HCT116 (cell line): ENCODE measurements at regions not wholly inside any gene's neighbourhood (a gene's known extent, or its start where the extent isn't known, plus 50 kb on each side); places are given as distances from the start of the nearest gene placed in this dataset.

Experiments
- ATAC-seq: fragments of 200-7000 bp; cut with Tn5 transposase; 2 replicates; pipeline ENCODE4 v1.9.1; 2020; ENCODE audit warnings: mild to moderate bottlenecking, moderate library complexity
- BruUV-seq: library from RNA; stranded (reverse); fragments of 400-500 nt; replicated peaks from 2 replicates; lab custom pipeline; 2021; lab: Mats Ljungman, UMichigan
- CTCF ChIA-PET: fragments of 300-600 bp; sonication (Branson Sonifier 250); formaldehyde crosslinking; loops from one replicate; lab custom pipeline; 2021; ENCODE audit warnings: antibody characterized with exemption; lab: Charles Lee
- POLR2A ChIA-PET: fragments of 300-600, 350-600 bp; sonication (Branson Sonifier 250); formaldehyde crosslinking; loops from one replicate; lab custom pipeline; 2021; ENCODE audit warnings: antibody characterized with exemption; lab: Charles Lee
- RAD21 ChIA-PET, 2 experiments: fragments of 300-600 bp; sonication (Branson Sonifier 250); formaldehyde crosslinking; loops; one replicate each; lab custom pipeline; 2023; ENCODE audit warnings: low total read pairs in 2 of 2; ENCODE audit not compliant: uncharacterized antibody in 2 of 2, unreplicated experiment in 2 of 2, low non-redundant PET in 1 of 2; lab: Charles Lee
- DNase-seq: peaks from one replicate; pipeline ENCODE4 v3.0.0-alpha.2; 2010; ENCODE audit warnings: low read depth, low spot score
- H2AFZ ChIP-seq: fragments of 200-600 bp; shearing (Covaris generic), sonication (generic); 2 replicates; pipeline ENCODE4 v1.6.1; 2017; ENCODE audit warnings: low read depth, mixed run types, mixed read lengths, antibody characterized with exemption, low read length; ENCODE audit not compliant: poor library complexity, severe bottlenecking
- H3K27ac ChIP-seq: 2 replicates; pipeline ENCODE4 v1.5.1; 2012; ENCODE audit warnings: low read depth, low read length
- H3K27me3 ChIP-seq: fragments of 200-600 bp; sonication (generic); 2 replicates; pipeline ENCODE4 v1.6.1; 2016; ENCODE audit warnings: mixed run types, low read length, mixed read lengths; ENCODE audit not compliant: insufficient read depth
- H3K36me3 ChIP-seq, 2 experiments: fragments of 200-500 bp in 1 of 2; fragments of 200-600 bp in 1 of 2; sonication (Bioruptor generic) in 1 of 2; sonication (generic) in 1 of 2; 2 replicates each; pipeline versions ENCODE4 v1.5.1 to v1.6.1; 2014 to 2016; ENCODE audit warnings: low read length in 2 of 2, inconsistent platforms in 1 of 2, mixed read lengths in 1 of 2, mixed run types in 1 of 2; ENCODE audit not compliant: insufficient read depth in 2 of 2, control insufficient read depth in 1 of 2
- H3K4me1 ChIP-seq, 2 experiments: fragments of 200-600 bp in 1 of 2; sonication (generic) in 1 of 2; 2 replicates each; pipeline versions ENCODE4 v1.5.1 to v1.6.1; 2012 to 2017; ENCODE audit warnings: low read length in 2 of 2, inconsistent platforms in 1 of 2, mild to moderate bottlenecking in 1 of 2, mixed read lengths in 1 of 2, mixed run types in 1 of 2, moderate library complexity in 1 of 2; ENCODE audit not compliant: insufficient read depth in 2 of 2, control insufficient read depth in 1 of 2
- H3K4me2 ChIP-seq: fragments of 200-600 bp; sonication (generic); 2 replicates; pipeline ENCODE4 v1.6.1; 2017; ENCODE audit warnings: mixed run types, low read length, mixed read lengths
- H3K4me3 ChIP-seq, 2 experiments: fragments of 200-600 bp in 1 of 2; sonication (generic) in 1 of 2; replicated peaks in 1 of 2; 2 replicates each; pipeline ENCODE4 v1.5.1; 2011 to 2016; ENCODE audit warnings: low read length in 2 of 2, control low read depth in 1 of 2, low read depth in 1 of 2, mild to moderate bottlenecking in 1 of 2, mixed read lengths in 1 of 2, mixed run types in 1 of 2
- H3K79me2 ChIP-seq: fragments of 200-600 bp; sonication (generic); 2 replicates; pipeline ENCODE4 v1.6.1; 2017; ENCODE audit warnings: mild to moderate bottlenecking, mixed run types, low read length, moderate library complexity, mixed read lengths; ENCODE audit not compliant: insufficient read depth
- H3K9ac ChIP-seq: fragments of 200-600 bp; sonication (generic); 2 replicates; pipeline ENCODE4 v1.6.1; 2016; ENCODE audit warnings: low read length, mixed read lengths
- H3K9me2 ChIP-seq: fragments of 200-600 bp; sonication (generic), shearing (Covaris generic); 2 replicates; pipeline ENCODE4 v1.6.1; 2017; ENCODE audit warnings: mixed run types, mild to moderate bottlenecking, moderate library complexity; ENCODE audit not compliant: insufficient read depth
- H3K9me3 ChIP-seq, 2 experiments: fragments of 200-500 bp in 1 of 2; fragments of 200-600 bp in 1 of 2; sonication (Bioruptor generic) in 1 of 2; sonication (generic) in 1 of 2; 2 replicates each; pipeline ENCODE4 v1.6.1; 2014 to 2017; ENCODE audit warnings: low read length in 2 of 2, mixed read lengths in 2 of 2, inconsistent platforms in 1 of 2, low read depth in 1 of 2, mild to moderate bottlenecking in 1 of 2, mixed run types in 1 of 2, moderate library complexity in 1 of 2; ENCODE audit not compliant: control insufficient read depth in 1 of 2, insufficient read depth in 1 of 2
- H4K20me1 ChIP-seq: fragments of 200-600 bp; sonication (generic), shearing (Covaris generic); 2 replicates; pipeline ENCODE4 v1.6.1; 2017; ENCODE audit warnings: mixed run types, mild to moderate bottlenecking, moderate library complexity; ENCODE audit not compliant: insufficient read depth
- ATF3 ChIP-seq: IDR thresholded peaks from 2 replicates; pipeline ENCODE4 v1.6.1; 2012
- CBX3 ChIP-seq: IDR thresholded peaks from 2 replicates; pipeline ENCODE4 v1.6.1; 2012; ENCODE audit warnings: low read depth
- EGR1 ChIP-seq: IDR thresholded peaks from 2 replicates; pipeline ENCODE4 v1.6.1; 2012; ENCODE audit warnings: low read depth
- EZH2 ChIP-seq: fragments of 200-600 bp; sonication (generic); IDR thresholded peaks from 2 replicates; pipeline ENCODE4 v1.6.1; 2017; ENCODE audit warnings: antibody characterized with exemption, mixed run types
- EZH2phosphoT487 ChIP-seq: fragments of 200-600 bp; IDR thresholded peaks from 2 replicates; pipeline ENCODE4 v1.6.1; 2018; ENCODE audit warnings: antibody characterized with exemption, borderline replicate concordance
- FOSL1 ChIP-seq: IDR thresholded peaks from 2 replicates; pipeline ENCODE4 v1.6.1; 2012; ENCODE audit warnings: low read depth
- JUND ChIP-seq: IDR thresholded peaks from 2 replicates; pipeline ENCODE4 v1.6.1; 2012
- MAX ChIP-seq: IDR thresholded peaks from 2 replicates; pipeline ENCODE4 v1.6.1; 2012
- POLR2A ChIP-seq: IDR thresholded peaks from 2 replicates; pipeline ENCODE4 v1.7.0; 2011; ENCODE audit warnings: borderline replicate concordance; ENCODE audit not compliant: insufficient read depth, insufficient read length; ENCODE audit errors: extremely low read depth
- POLR2AphosphoS5 ChIP-seq: IDR thresholded peaks from 2 replicates; pipeline ENCODE4 v1.6.1; 2011; ENCODE audit warnings: mild to moderate bottlenecking, low read depth, low read length, moderate library complexity
- SRF ChIP-seq: IDR thresholded peaks from 2 replicates; pipeline ENCODE4 v1.6.1; 2012; ENCODE audit warnings: low read depth
- TCF7L2 ChIP-seq: IDR thresholded peaks from 2 replicates; pipeline ENCODE4 v1.7.0; 2011; ENCODE audit warnings: borderline replicate concordance, inconsistent platforms; ENCODE audit not compliant: insufficient read depth, insufficient read length; ENCODE audit errors: extremely low read depth
- YY1 ChIP-seq: IDR thresholded peaks from 2 replicates; pipeline ENCODE4 v1.6.1; 2011; ENCODE audit warnings: low read length, low read depth, moderate library complexity, mild to moderate bottlenecking; ENCODE audit not compliant: insufficient replicate concordance; ENCODE audit errors: extremely low read depth
- ZFX ChIP-seq: fragments of 450-650 bp; IDR thresholded peaks from 2 replicates; pipeline ENCODE4 v1.6.1; 2017
- intact Hi-C: fragments of 100-400 bp; cut with micrococcal nuclease; formaldehyde crosslinking; loops from 2 replicates; pipeline ENCODE4 v1.10.0; 2022
- TF ChIP-seq, protein P1 (sequence below): IDR thresholded peaks from 2 replicates; pipeline ENCODE4 v1.6.1; 2011; ENCODE audit warnings: mild to moderate bottlenecking, low read length, moderate library complexity; ENCODE audit not compliant: insufficient replicate concordance; ENCODE audit errors: extremely low read depth
- TF ChIP-seq, protein P2 (sequence below): IDR thresholded peaks from 2 replicates; pipeline ENCODE4 v1.6.1; 2012; ENCODE audit warnings: low read depth

DNA sequence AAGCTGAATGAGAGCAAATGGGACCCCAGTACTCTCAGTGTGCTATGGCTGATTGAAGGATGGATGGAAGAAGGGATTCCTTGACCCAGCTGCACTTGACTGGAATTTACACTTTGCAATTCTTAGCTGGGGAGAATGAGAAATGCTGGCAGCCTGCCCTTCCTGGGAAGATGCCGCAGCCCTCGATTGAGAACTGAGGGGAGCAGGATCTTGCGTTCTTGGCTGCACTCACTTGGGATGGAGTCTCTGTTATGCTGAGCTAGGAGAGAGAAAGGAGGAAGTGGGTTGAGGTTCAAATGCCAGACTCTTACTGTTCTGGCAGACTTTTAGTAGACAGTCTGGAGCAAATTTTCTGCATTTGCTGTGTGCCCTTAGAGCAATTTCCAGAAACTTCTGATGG lies 221.2 kb downstream of the FNDC1 start:
- Histone ChIP-seq H3K4me3 (no peak overlapping the region), H3K9me3 (no peaks in the 10 kb centered on the region), H3K9me2 (no peaks in the 10 kb centered on the region), H3K79me2 (no peaks in the 10 kb centered on the region), H3K4me2 (no peak overlapping the region), H4K20me1 (no peaks in the 10 kb centered on the region), H2AFZ (no peak overlapping the region), H3K36me3 (no peaks in the 10 kb centered on the region), H3K27ac (no peak overlapping the region), H3K9ac (no peak overlapping the region), H3K27me3 (peaks cover 34% of the 10 kb centered on the region), H3K4me1 (no peaks in the 10 kb centered on the region)
- no TSS peak for BruUV-seq
- ATAC-seq: no peak
- ChIA-PET POLR2A (no interaction called here), RAD21 (no interaction called here), CTCF (no interaction called here)
- no peak for TF ChIP-seq POLR2A
- TF ChIP-seq EZH2: no peak
- TF ChIP-seq FOSL1: no peak
- no peak for TF ChIP-seq MAX
- TF ChIP-seq EZH2phosphoT487: no peak
- intact Hi-C loops: no loop called here
- DNase-seq: no peak

- no TSS peak for BruUV-seq
- Histone ChIP-seq H3K27me3 (peaks cover 33% of the 10 kb centered on the region; the same call in 1 of the 2 replicates), H3K36me3 (no peaks in the 10 kb centered on the region), H3K4me2 (no peak overlapping the region), H2AFZ (no peak overlapping the region), H3K4me1 (no peaks in the 10 kb centered on the region), H4K20me1 (no peaks in the 10 kb centered on the region), H3K9me2 (no peaks in the 10 kb centered on the region), H3K79me2 (no peaks in the 10 kb centered on the region), H3K27ac (no peak overlapping the region), H3K4me3 (no peak overlapping the region), H3K9ac (no peak overlapping the region), H3K9me3 (no peaks in the 10 kb centered on the region)
- ATAC-seq (no peak), DNase-seq (no peak)
- intact Hi-C loops: no loop called here
- CTCF ChIA-PET: no interaction called here
- POLR2A ChIA-PET: no interaction called here
- RAD21 ChIA-PET: no interaction called here
- TF ChIP-seq SRF (no peak), JUND (no peak), TCF7L2 (no peak), POLR2AphosphoS5 (no peak), ZFX (no peak), EZH2 (no peak), CBX3 (no peak), MAX (no peak), POLR2A (no peak), ATF3 (no peak), YY1 (no peak), EGR1 (no peak)
- TF ChIP-seq, protein P1, sequence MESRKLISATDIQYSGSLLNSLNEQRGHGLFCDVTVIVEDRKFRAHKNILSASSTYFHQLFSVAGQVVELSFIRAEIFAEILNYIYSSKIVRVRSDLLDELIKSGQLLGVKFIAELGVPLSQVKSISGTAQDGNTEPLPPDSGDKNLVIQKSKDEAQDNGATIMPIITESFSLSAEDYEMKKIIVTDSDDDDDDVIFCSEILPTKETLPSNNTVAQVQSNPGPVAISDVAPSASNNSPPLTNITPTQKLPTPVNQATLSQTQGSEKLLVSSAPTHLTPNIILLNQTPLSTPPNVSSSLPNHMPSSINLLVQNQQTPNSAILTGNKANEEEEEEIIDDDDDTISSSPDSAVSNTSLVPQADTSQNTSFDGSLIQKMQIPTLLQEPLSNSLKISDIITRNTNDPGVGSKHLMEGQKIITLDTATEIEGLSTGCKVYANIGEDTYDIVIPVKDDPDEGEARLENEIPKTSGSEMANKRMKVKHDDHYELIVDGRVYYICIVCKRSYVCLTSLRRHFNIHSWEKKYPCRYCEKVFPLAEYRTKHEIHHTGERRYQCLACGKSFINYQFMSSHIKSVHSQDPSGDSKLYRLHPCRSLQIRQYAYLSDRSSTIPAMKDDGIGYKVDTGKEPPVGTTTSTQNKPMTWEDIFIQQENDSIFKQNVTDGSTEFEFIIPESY: no peak
- TF ChIP-seq, protein P2, sequence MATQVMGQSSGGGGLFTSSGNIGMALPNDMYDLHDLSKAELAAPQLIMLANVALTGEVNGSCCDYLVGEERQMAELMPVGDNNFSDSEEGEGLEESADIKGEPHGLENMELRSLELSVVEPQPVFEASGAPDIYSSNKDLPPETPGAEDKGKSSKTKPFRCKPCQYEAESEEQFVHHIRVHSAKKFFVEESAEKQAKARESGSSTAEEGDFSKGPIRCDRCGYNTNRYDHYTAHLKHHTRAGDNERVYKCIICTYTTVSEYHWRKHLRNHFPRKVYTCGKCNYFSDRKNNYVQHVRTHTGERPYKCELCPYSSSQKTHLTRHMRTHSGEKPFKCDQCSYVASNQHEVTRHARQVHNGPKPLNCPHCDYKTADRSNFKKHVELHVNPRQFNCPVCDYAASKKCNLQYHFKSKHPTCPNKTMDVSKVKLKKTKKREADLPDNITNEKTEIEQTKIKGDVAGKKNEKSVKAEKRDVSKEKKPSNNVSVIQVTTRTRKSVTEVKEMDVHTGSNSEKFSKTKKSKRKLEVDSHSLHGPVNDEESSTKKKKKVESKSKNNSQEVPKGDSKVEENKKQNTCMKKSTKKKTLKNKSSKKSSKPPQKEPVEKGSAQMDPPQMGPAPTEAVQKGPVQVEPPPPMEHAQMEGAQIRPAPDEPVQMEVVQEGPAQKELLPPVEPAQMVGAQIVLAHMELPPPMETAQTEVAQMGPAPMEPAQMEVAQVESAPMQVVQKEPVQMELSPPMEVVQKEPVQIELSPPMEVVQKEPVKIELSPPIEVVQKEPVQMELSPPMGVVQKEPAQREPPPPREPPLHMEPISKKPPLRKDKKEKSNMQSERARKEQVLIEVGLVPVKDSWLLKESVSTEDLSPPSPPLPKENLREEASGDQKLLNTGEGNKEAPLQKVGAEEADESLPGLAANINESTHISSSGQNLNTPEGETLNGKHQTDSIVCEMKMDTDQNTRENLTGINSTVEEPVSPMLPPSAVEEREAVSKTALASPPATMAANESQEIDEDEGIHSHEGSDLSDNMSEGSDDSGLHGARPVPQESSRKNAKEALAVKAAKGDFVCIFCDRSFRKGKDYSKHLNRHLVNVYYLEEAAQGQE: no peak
These were observed 220.5 kb downstream of the FNDC1 start for GRCh38 chr6:159389695-159390094.
